H9 (cell line): ENCODE measurements at regions not wholly inside any gene's neighbourhood (a gene's known extent, or its start where the extent isn't known, plus 50 kb on each side); places are given as distances from the start of the nearest gene placed in this dataset.

Source experiments
- DNase-seq: peaks from one replicate; pipeline ENCODE4 v3.0.0-alpha.2; 2017
- H2AFZ ChIP-seq: one replicate; pipeline ENCODE4 v1.6.1; 2013; ENCODE audit warnings: mild to moderate bottlenecking, low read length, control low read depth, moderate library complexity
- H2AK5ac ChIP-seq: 2 replicates; pipeline ENCODE4 v1.6.1; 2013; ENCODE audit warnings: low read length, control low read depth, mixed read lengths; ENCODE audit not compliant: insufficient read length
- H2BK120ac ChIP-seq: one replicate; pipeline ENCODE4 v1.6.1; 2013; ENCODE audit warnings: low read depth, mild to moderate bottlenecking, low read length, control low read depth, inconsistent platforms; ENCODE audit not compliant: poor library complexity, severe bottlenecking
- H2BK12ac ChIP-seq: 2 replicates; pipeline ENCODE4 v1.6.1; 2013; ENCODE audit warnings: low read length, control low read depth, mixed read lengths, low read depth; ENCODE audit not compliant: insufficient read length
- H2BK15ac ChIP-seq: 2 replicates; pipeline ENCODE4 v1.6.1; 2013; ENCODE audit warnings: low read depth, low read length, control low read depth
- H2BK20ac ChIP-seq: one replicate; pipeline ENCODE4 v1.6.1; 2013; ENCODE audit warnings: low read depth, mild to moderate bottlenecking, low read length, control low read depth, inconsistent platforms; ENCODE audit not compliant: poor library complexity, severe bottlenecking
- H2BK5ac ChIP-seq: 2 replicates; pipeline ENCODE4 v1.6.1; 2013; ENCODE audit warnings: low read length, control low read depth, mixed read lengths; ENCODE audit not compliant: insufficient read length
- H3K14ac ChIP-seq: 2 replicates; pipeline ENCODE4 v1.6.1; 2013; ENCODE audit warnings: low read length, control low read depth; ENCODE audit not compliant: insufficient read depth
- H3K18ac ChIP-seq: 2 replicates; pipeline ENCODE4 v1.6.1; 2013; ENCODE audit warnings: low read depth, mild to moderate bottlenecking, mixed read lengths, low read length, control low read depth; ENCODE audit not compliant: insufficient read length
- H3K23ac ChIP-seq: 2 replicates; pipeline ENCODE4 v1.6.1; 2013; ENCODE audit warnings: low read length, control low read depth, mixed read lengths, low read depth; ENCODE audit not compliant: insufficient read length
- H3K23me2 ChIP-seq: 2 replicates; pipeline ENCODE4 v1.6.1; 2013; ENCODE audit warnings: low read depth, mild to moderate bottlenecking, mixed read lengths, low read length, control low read depth; ENCODE audit not compliant: insufficient read length, poor library complexity, severe bottlenecking
- H3K27ac ChIP-seq: 2 replicates; pipeline ENCODE4 v1.5.1; 2013; ENCODE audit warnings: low read length, control low read depth, mixed read lengths, low read depth; ENCODE audit not compliant: insufficient read length
- H3K27me3 ChIP-seq: 2 replicates; pipeline ENCODE4 v1.6.1; 2013; ENCODE audit warnings: low read length, control low read depth, inconsistent platforms; ENCODE audit not compliant: insufficient read depth
- H3K4ac ChIP-seq: 2 replicates; pipeline ENCODE4 v1.6.1; 2013; ENCODE audit warnings: low read depth, mild to moderate bottlenecking, control low read depth, inconsistent platforms, low read length, moderate library complexity
- H3K4me1 ChIP-seq: 2 replicates; pipeline ENCODE4 v1.6.1; 2013; ENCODE audit warnings: low read length, control low read depth, inconsistent platforms; ENCODE audit not compliant: insufficient read depth
- H3K4me2 ChIP-seq: 2 replicates; pipeline ENCODE4 v1.6.1; 2013; ENCODE audit warnings: low read length, control low read depth, mixed read lengths; ENCODE audit not compliant: insufficient read length, insufficient read depth
- H3K56ac ChIP-seq: 2 replicates; pipeline ENCODE4 v1.6.1; 2013; ENCODE audit warnings: low read depth, mild to moderate bottlenecking, mixed read lengths, low read length, control low read depth; ENCODE audit not compliant: insufficient read length
- H3K79me1 ChIP-seq: 2 replicates; pipeline ENCODE4 v1.6.1; 2013; ENCODE audit warnings: low read depth, mild to moderate bottlenecking, moderate library complexity, low read length, control low read depth, inconsistent platforms; ENCODE audit not compliant: insufficient read depth, poor library complexity, severe bottlenecking
- H3K79me2 ChIP-seq: 2 replicates; pipeline ENCODE4 v1.6.1; 2013; ENCODE audit warnings: low read length, control low read depth, inconsistent platforms; ENCODE audit not compliant: insufficient read depth
- H3K9ac ChIP-seq: 2 replicates; pipeline ENCODE4 v1.6.1; 2013; ENCODE audit warnings: low read length, control low read depth, mixed read lengths; ENCODE audit not compliant: insufficient read length; ENCODE audit errors: extremely low read depth
- H3K9me3 ChIP-seq: one replicate; pipeline ENCODE4 v1.6.1; 2013; ENCODE audit warnings: low read depth, low read length, inconsistent platforms; ENCODE audit not compliant: control insufficient read depth
- H3T11ph ChIP-seq: one replicate; pipeline ENCODE4 v1.6.1; 2013; ENCODE audit warnings: mild to moderate bottlenecking, low read length, control low read depth, inconsistent platforms
- H4K20me1 ChIP-seq: one replicate; pipeline ENCODE4 v1.6.1; 2013; ENCODE audit not compliant: control insufficient read depth, insufficient read length, insufficient read depth
- H4K5ac ChIP-seq: 2 replicates; pipeline ENCODE4 v1.6.1; 2013; ENCODE audit warnings: low read depth, mild to moderate bottlenecking, mixed read lengths, low read length, control low read depth; ENCODE audit not compliant: insufficient read length
- H4K8ac ChIP-seq: replicated peaks from 2 replicates; pipeline ENCODE4 v1.6.1; 2013; ENCODE audit warnings: low read length, control low read depth, mixed read lengths, low read depth; ENCODE audit not compliant: insufficient read length
- H4K91ac ChIP-seq: 2 replicates; pipeline ENCODE4 v1.6.1; 2013; ENCODE audit warnings: low read depth, mild to moderate bottlenecking, moderate library complexity, mixed read lengths, low read length, control low read depth; ENCODE audit not compliant: insufficient read length
- H3K27ac Mint-ChIP-seq, 3 experiments: 2 replicates in 2 of 3; 3 replicates in 1 of 3; pipeline ENCODE4 v1.8.0; 2020 to 2021; ENCODE audit warnings: mixed read lengths in 3 of 3, mild to moderate bottlenecking in 1 of 3, moderate library complexity in 1 of 3
- H3K27me3 Mint-ChIP-seq: 2 replicates; pipeline ENCODE4 v1.8.0; 2021; ENCODE audit warnings: low read depth, mild to moderate bottlenecking, moderate library complexity, mixed read lengths
- H3K36me3 Mint-ChIP-seq, 3 experiments: 2 replicates in 2 of 3; 3 replicates in 1 of 3; pipeline ENCODE4 v1.8.0; 2020 to 2021; ENCODE audit warnings: low read depth in 3 of 3, mixed read lengths in 3 of 3; ENCODE audit not compliant: insufficient read depth in 1 of 3
- H3K4me1 Mint-ChIP-seq, 2 experiments: 2 replicates each; pipeline ENCODE4 v1.8.0; 2020; ENCODE audit warnings: mixed read lengths in 2 of 2
- H3K4me3 Mint-ChIP-seq, 2 experiments: 2 replicates in 1 of 2; 3 replicates in 1 of 2; pipeline ENCODE4 v1.8.0; 2020 to 2021; ENCODE audit warnings: mild to moderate bottlenecking in 2 of 2, mixed read lengths in 2 of 2, moderate library complexity in 1 of 2
- H3K9me3 Mint-ChIP-seq, 2 experiments: 2 replicates in 1 of 2; 3 replicates in 1 of 2; pipeline ENCODE4 v1.8.0; 2020; ENCODE audit warnings: mild to moderate bottlenecking in 2 of 2, mixed read lengths in 2 of 2, moderate library complexity in 1 of 2
- WGBS: extraction: QIAGEN DNeasy Blood & Tissue Kit; methylation state at CpG from one replicate; pipeline ENCODE4 v1.1.7; 2013; ENCODE audit warnings: missing lambda C conversion rate, low lambda C conversion rate, mixed read lengths; ENCODE audit not compliant: insufficient read length; ENCODE audit errors: extremely low coverage; 5-methylcytosine and 5-hydroxymethylcytosine counted together
- TF ChIP-seq, protein P1 (sequence below): fragments of 200-600 bp; sonication (generic); conservative IDR thresholded peaks from 3 replicates; pipeline ENCODE4 v1.8.0; 2021; ENCODE audit warnings: antibody characterized with exemption, mild to moderate bottlenecking

DNA sequence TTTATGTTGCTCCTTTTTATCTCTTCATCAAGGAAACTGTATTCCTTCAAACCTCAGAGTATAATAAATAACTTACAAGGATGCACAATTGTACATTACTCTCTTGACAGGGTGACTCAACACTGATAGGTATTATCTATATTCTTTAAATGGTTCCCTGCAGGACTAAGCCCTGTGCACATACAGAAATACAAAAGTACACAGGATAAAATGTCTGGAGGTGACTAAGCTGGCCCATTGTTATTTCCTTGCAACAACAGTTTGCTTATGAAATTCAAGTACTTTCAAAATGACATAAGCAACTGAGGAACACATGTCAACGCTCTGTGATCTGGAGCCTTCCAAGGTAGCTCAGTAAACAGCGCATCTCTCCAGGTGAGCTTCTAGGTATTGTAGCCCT is 83.8 kb upstream of the RPL34 start:
- H4K8ac ChIP-seq, result no peak overlapping the region
- H3K56ac ChIP-seq, result no peak overlapping the region
- no peaks in the 10 kb centered on the region for H3K4me1 ChIP-seq
- no peak overlapping the region for H2BK12ac ChIP-seq
- DNase-seq, result no peak
- H3K14ac ChIP-seq, result no peak overlapping the region
- no peak overlapping the region for H2AK5ac ChIP-seq
- no peak overlapping the region for H3K4me2 ChIP-seq
- WGBS, result no CpG with 5 or more reads among the region's 2 CpGs
- no peaks in the 10 kb centered on the region for H4K20me1 ChIP-seq
- no peak overlapping the region for H3K27ac ChIP-seq
- no peak overlapping the region for H3K4ac ChIP-seq
- H4K91ac ChIP-seq, result no peak overlapping the region
- H3K18ac ChIP-seq, result no peak overlapping the region
- Mint-ChIP-seq H3K36me3 (no peaks in the 10 kb centered on the region), H3K9me3 (no peaks in the 10 kb centered on the region), H3K27me3 (peaks cover 2% of the 10 kb centered on the region; the same call in 1 of the 2 replicates), H3K27ac (no peak overlapping the region), H3K4me1 (no peaks in the 10 kb centered on the region), H3K4me3 (no peak overlapping the region)
- H2BK15ac ChIP-seq, result no peak overlapping the region
- H2BK120ac ChIP-seq, result no peak overlapping the region
- no peaks in the 10 kb centered on the region for H3K27me3 ChIP-seq
- no peaks in the 10 kb centered on the region for H3K79me2 ChIP-seq
- H2BK20ac ChIP-seq, result no peak overlapping the region
- H4K5ac ChIP-seq, result no peak overlapping the region
- TF ChIP-seq, protein P1, sequence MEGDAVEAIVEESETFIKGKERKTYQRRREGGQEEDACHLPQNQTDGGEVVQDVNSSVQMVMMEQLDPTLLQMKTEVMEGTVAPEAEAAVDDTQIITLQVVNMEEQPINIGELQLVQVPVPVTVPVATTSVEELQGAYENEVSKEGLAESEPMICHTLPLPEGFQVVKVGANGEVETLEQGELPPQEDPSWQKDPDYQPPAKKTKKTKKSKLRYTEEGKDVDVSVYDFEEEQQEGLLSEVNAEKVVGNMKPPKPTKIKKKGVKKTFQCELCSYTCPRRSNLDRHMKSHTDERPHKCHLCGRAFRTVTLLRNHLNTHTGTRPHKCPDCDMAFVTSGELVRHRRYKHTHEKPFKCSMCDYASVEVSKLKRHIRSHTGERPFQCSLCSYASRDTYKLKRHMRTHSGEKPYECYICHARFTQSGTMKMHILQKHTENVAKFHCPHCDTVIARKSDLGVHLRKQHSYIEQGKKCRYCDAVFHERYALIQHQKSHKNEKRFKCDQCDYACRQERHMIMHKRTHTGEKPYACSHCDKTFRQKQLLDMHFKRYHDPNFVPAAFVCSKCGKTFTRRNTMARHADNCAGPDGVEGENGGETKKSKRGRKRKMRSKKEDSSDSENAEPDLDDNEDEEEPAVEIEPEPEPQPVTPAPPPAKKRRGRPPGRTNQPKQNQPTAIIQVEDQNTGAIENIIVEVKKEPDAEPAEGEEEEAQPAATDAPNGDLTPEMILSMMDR, result no peak
- H3K23ac ChIP-seq, result no peak overlapping the region
- H2AFZ ChIP-seq, result no peak overlapping the region
- no peaks in the 10 kb centered on the region for H3K23me2 ChIP-seq
- H2BK5ac ChIP-seq, result no peak overlapping the region
- H3K9ac ChIP-seq, result no peak overlapping the region
- no peaks in the 10 kb centered on the region for H3K79me1 ChIP-seq
- H3K9me3 ChIP-seq, result no peaks in the 10 kb centered on the region
- H3T11ph ChIP-seq, result no peak overlapping the region
